A549 (cell line): ENCODE measurements at regions not wholly inside any gene's neighbourhood (a gene's known extent, or its start where the extent isn't known, plus 50 kb on each side); places are given as distances from the start of the nearest gene placed in this dataset.

ENCODE experiments used
- BHLHE40 ChIP-seq: IDR thresholded peaks from 2 replicates; pipeline ENCODE4 v1.6.1; 2012; ENCODE audit warnings: low read depth, low read length, inconsistent platforms
- CEBPB ChIP-seq, 2 experiments: fragments of >200 bp in 1 of 2; sonication (Bioruptor Twin) in 1 of 2; formaldehyde crosslinking in 1 of 2; IDR thresholded peaks; 2 replicates each; pipeline ENCODE4 v1.6.1; 2012 to 2016
- CTCF ChIP-seq: fragments of >200 bp; sonication (Bioruptor Twin); formaldehyde crosslinking; IDR thresholded peaks from 3 replicates; pipeline ENCODE4 v1.5.1; 2016
- EP300 ChIP-seq, 2 experiments: fragments of >200 bp; sonication (Bioruptor Twin); formaldehyde crosslinking; IDR thresholded peaks; 2 replicates in 1 of 2; 3 replicates in 1 of 2; pipeline ENCODE4 v1.6.1; 2016 to 2017
- ESRRA ChIP-seq: fragments of 150-350 bp; IDR thresholded peaks from 2 replicates; pipeline ENCODE4 v1.6.1; 2014; ENCODE audit warnings: mild to moderate bottlenecking, low read length, borderline replicate concordance
- HDAC2 ChIP-seq: fragments of 200-600 bp; sonication (generic); IDR thresholded peaks from 2 replicates; pipeline ENCODE4 v1.6.1; 2016
- HOXA7 ChIP-seq: fragments of 250-450 bp; sonication (Bioruptor Pico); IDR thresholded peaks from 2 replicates; pipeline ENCODE4 v1.5.0; 2020; ENCODE audit warnings: mild to moderate bottlenecking, moderate library complexity
- MAX ChIP-seq: IDR thresholded peaks from 2 replicates; pipeline ENCODE4 v1.6.1; 2012
- POLR2A ChIP-seq: IDR thresholded peaks from 2 replicates; pipeline ENCODE4 v1.6.1; 2012; ENCODE audit warnings: mild to moderate bottlenecking, low read length
- RAD21 ChIP-seq, 2 experiments: fragments of >200 bp in 1 of 2; sonication (Bioruptor Twin) in 1 of 2; formaldehyde crosslinking in 1 of 2; IDR thresholded peaks in 1 of 2; conservative IDR thresholded peaks in 1 of 2; 2 replicates in 1 of 2; 3 replicates in 1 of 2; pipeline ENCODE4 v1.6.1; 2012 to 2018; ENCODE audit warnings: inconsistent platforms in 1 of 2
- TP53 ChIP-seq: fragments of 250-450 bp; sonication (Bioruptor Pico); IDR thresholded peaks from 2 replicates; pipeline ENCODE4 v1.5.0; 2021; ENCODE audit warnings: mild to moderate bottlenecking, moderate library complexity

DNA sequence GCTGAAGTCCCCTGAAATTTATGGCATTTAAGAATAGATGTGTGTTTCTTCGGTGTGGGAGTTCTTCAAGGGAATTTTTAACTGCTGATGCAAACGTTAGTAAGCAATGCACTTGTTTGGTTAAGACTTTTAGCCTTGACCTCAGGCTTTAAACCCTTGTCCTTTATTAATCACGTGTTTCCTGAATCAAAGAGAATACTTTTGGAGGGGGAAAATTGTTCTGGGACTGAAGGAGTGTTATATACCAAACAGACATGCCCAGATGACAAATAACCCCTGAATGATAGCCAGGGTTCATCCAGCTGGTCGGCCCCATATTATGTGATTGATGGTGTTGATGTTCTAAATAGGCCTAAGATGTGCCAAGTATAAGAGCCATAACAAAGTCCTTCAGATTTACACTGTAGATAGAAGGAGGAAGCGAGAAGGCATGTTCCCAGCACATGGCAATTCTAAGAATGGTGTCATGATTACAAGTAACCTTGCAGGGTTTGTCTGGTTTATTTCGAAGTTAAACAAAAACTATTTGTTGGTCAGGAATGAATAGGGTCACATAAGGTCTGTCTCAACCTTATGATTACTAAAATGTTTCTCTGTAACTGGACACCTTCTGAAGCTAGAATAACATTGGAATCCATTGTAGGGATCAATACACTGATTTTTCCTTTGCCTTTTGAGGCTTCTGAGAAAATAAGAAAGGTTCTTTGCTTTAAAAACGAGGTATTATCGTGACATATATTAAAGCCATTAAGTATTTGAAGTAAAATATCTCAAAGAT lies 124.2 kb upstream of the SEM1 start:
- TF ChIP-seq RAD21 (conservative IDR thresholded peaks at IDR 0.05 in 1 of 2, IDR thresholded peaks at IDR 0.05 in 1 of 2) (no peak), EP300 (IDR thresholded peaks at IDR 0.05) (no peak), MAX (no peak), HDAC2 (no peak), TP53 (no peak), HOXA7 (CRISPR knock-in tag) (no peak), CTCF (no peak), CEBPB (IDR thresholded peaks at IDR 0.05) (no peak), POLR2A (no peak), BHLHE40 (no peak), ESRRA (no peak)
